IMR-90 (cell line): ENCODE measurements at regions not wholly inside any gene's neighbourhood (a gene's known extent, or its start where the extent isn't known, plus 50 kb on each side); places are given as distances from the start of the nearest gene placed in this dataset.
A peak's percentile ranks its signal among the peaks of the same experiment; 100 is the strongest.

ENCODE experiments used
- ATAC-seq: fragments of 200-7000 bp; cut with Tn5 transposase; 2 replicates; pipeline ENCODE4 v1.9.1; 2020; ENCODE audit warnings: low read depth, mild to moderate bottlenecking, moderate library complexity
- BruUV-seq: library from RNA; stranded (reverse); fragments of 400-500 nt; replicated peaks from 2 replicates; lab custom pipeline; 2021; lab: Mats Ljungman, UMichigan
- CTCF ChIA-PET: fragments of 300-600 bp; formaldehyde crosslinking; extraction: SDS; loops from one replicate; lab custom pipeline; 2021; ENCODE audit warnings: antibody characterized with exemption; lab: Yijun Ruan, JAX
- POLR2A ChIA-PET: fragments of 300-600 bp; sonication (Branson Sonifier 250); formaldehyde crosslinking; loops from one replicate; lab custom pipeline; 2022; ENCODE audit warnings: antibody characterized with exemption; ENCODE audit not compliant: unreplicated experiment; lab: Charles Lee
- DNase-seq: peaks from one replicate; pipeline ENCODE4 v3.0.0; 2013
- H2AFZ ChIP-seq: replicated peaks from 2 replicates; pipeline ENCODE3; 2013; ENCODE audit warnings: low read length, mild to moderate bottlenecking; ENCODE audit not compliant: poor library complexity
- H2AK5ac ChIP-seq: 2 replicates; pipeline ENCODE4 v1.6.1; 2013; ENCODE audit warnings: low read depth, low read length, inconsistent platforms
- H2AK9ac ChIP-seq: replicated peaks from 2 replicates; pipeline ENCODE3; 2013; ENCODE audit warnings: mild to moderate bottlenecking, low read depth, low read length, moderate library complexity; ENCODE audit not compliant: poor library complexity
- H2BK120ac ChIP-seq: 2 replicates; pipeline ENCODE4 v1.6.1; 2013; ENCODE audit warnings: low read depth, low read length, inconsistent platforms
- H2BK15ac ChIP-seq: 3 replicates; pipeline ENCODE4 v1.6.1; 2013; ENCODE audit warnings: low read depth, low read length, inconsistent platforms
- H2BK20ac ChIP-seq: 2 replicates; pipeline ENCODE4 v1.6.1; 2013; ENCODE audit warnings: low read depth, mild to moderate bottlenecking, inconsistent platforms, low read length, moderate library complexity
- H2BK5ac ChIP-seq: 2 replicates; pipeline ENCODE4 v1.6.1; 2013; ENCODE audit warnings: mild to moderate bottlenecking, low read depth, low read length, inconsistent platforms; ENCODE audit not compliant: poor library complexity, severe bottlenecking
- H3K14ac ChIP-seq: replicated peaks from 2 replicates; pipeline ENCODE4 v1.6.1; 2013; ENCODE audit warnings: low read depth, low read length, inconsistent platforms
- H3K18ac ChIP-seq: 2 replicates; pipeline ENCODE4 v1.6.1; 2013; ENCODE audit warnings: low read depth, low read length, control low read depth
- H3K23ac ChIP-seq: 2 replicates; pipeline ENCODE4 v1.6.1; 2013; ENCODE audit warnings: low read depth, low read length, inconsistent platforms
- H3K27ac ChIP-seq: 2 replicates; pipeline ENCODE4 v1.5.1; 2013; ENCODE audit warnings: mild to moderate bottlenecking, control low read depth, low read length; ENCODE audit not compliant: insufficient read depth
- H3K27me3 ChIP-seq: 2 replicates; pipeline ENCODE4 v1.6.1; 2013; ENCODE audit warnings: low read length; ENCODE audit not compliant: control insufficient read depth, insufficient read depth
- H3K36me3 ChIP-seq: 2 replicates; pipeline ENCODE4 v1.6.1; 2013; ENCODE audit warnings: low read length, mixed read lengths; ENCODE audit not compliant: control insufficient read depth, insufficient read depth
- H3K4ac ChIP-seq: 2 replicates; pipeline ENCODE4 v1.6.1; 2013; ENCODE audit warnings: low read depth, low read length, inconsistent platforms
- H3K4me1 ChIP-seq: 2 replicates; pipeline ENCODE4 v1.6.1; 2013; ENCODE audit warnings: low read length, mixed read lengths; ENCODE audit not compliant: control insufficient read depth, insufficient read depth
- H3K4me2 ChIP-seq: 2 replicates; pipeline ENCODE4 v1.6.1; 2013; ENCODE audit warnings: low read depth, mild to moderate bottlenecking, control low read depth, low read length, moderate library complexity
- H3K4me3 ChIP-seq: 2 replicates; pipeline ENCODE4 v1.5.1; 2013; ENCODE audit warnings: low read depth, mild to moderate bottlenecking, control low read depth, low read length, moderate library complexity; ENCODE audit not compliant: insufficient read depth
- H3K56ac ChIP-seq: 2 replicates; pipeline ENCODE4 v1.6.1; 2013; ENCODE audit warnings: low read length, inconsistent platforms; ENCODE audit not compliant: insufficient read depth; ENCODE audit errors: extremely low read depth
- H3K79me1 ChIP-seq, 2 experiments: 2 replicates each; pipeline ENCODE4 v1.6.1; 2013; ENCODE audit warnings: low read length in 2 of 2, inconsistent platforms in 1 of 2, low read depth in 1 of 2
- H3K9ac ChIP-seq: 2 replicates; pipeline ENCODE4 v1.6.1; 2013; ENCODE audit warnings: low read depth, low read length, control low read depth
- H3K9me1 ChIP-seq: 2 replicates; pipeline ENCODE4 v1.6.1; 2013; ENCODE audit warnings: low read length, inconsistent platforms; ENCODE audit not compliant: insufficient read depth
- H3K9me3 ChIP-seq: 2 replicates; pipeline ENCODE4 v1.6.1; 2013; ENCODE audit warnings: low read length; ENCODE audit not compliant: control insufficient read depth, insufficient read depth
- H4K20me1 ChIP-seq: 2 replicates; pipeline ENCODE4 v1.6.1; 2013; ENCODE audit warnings: low read length, inconsistent platforms; ENCODE audit not compliant: insufficient read depth
- H4K5ac ChIP-seq: 2 replicates; pipeline ENCODE4 v1.6.1; 2013; ENCODE audit warnings: mild to moderate bottlenecking, low read depth, low read length, control low read depth
- H4K8ac ChIP-seq, 2 experiments: 2 replicates each; pipeline ENCODE4 v1.6.1; 2013; ENCODE audit warnings: low read depth in 2 of 2, low read length in 2 of 2, control low read depth in 1 of 2, inconsistent platforms in 1 of 2
- H4K91ac ChIP-seq: 2 replicates; pipeline ENCODE4 v1.6.1; 2013; ENCODE audit warnings: low read depth, low read length, inconsistent platforms; ENCODE audit not compliant: insufficient read depth
- BHLHE40 ChIP-seq: fragments of 150-350 bp; IDR thresholded peaks from 2 replicates; pipeline ENCODE4 v1.6.1; 2016; ENCODE audit warnings: mild to moderate bottlenecking, low read depth, low read length
- FOS ChIP-seq: fragments of 150-350 bp; IDR thresholded peaks from 2 replicates; pipeline ENCODE4 v1.6.1; 2016; ENCODE audit warnings: low read depth, low read length
- MXI1 ChIP-seq: IDR thresholded peaks from 2 replicates; pipeline ENCODE4 v1.6.1; 2012; ENCODE audit warnings: low read depth, mild to moderate bottlenecking, low read length, moderate library complexity, borderline replicate concordance
- NFE2L2 ChIP-seq: fragments of 150-350 bp; IDR thresholded peaks from 2 replicates; pipeline ENCODE4 v1.6.1; 2016; ENCODE audit warnings: low read depth, mild to moderate bottlenecking, low read length
- RCOR1 ChIP-seq: IDR thresholded peaks from 2 replicates; pipeline ENCODE4 v1.6.1; 2012; ENCODE audit warnings: mild to moderate bottlenecking, low read length, improper control_type of control experiment; ENCODE audit not compliant: insufficient replicate concordance
- RFX5 ChIP-seq: IDR thresholded peaks from 2 replicates; pipeline ENCODE4 v1.8.0; 2012; ENCODE audit warnings: low read depth, mild to moderate bottlenecking, low read length, moderate library complexity
- WGBS, 2 experiments: methylation state at CpG; one replicate each; pipeline versions ENCODE4 v1.1.5 to v1.1.7; 2013; ENCODE audit warnings: missing lambda C conversion rate in 2 of 2; ENCODE audit not compliant: insufficient read length in 1 of 2; ENCODE audit errors: extremely low coverage in 2 of 2; 5-methylcytosine and 5-hydroxymethylcytosine counted together
- dilution Hi-C: fragments of 300-500 bp; cut with HindIII; formaldehyde crosslinking; loops from one replicate; pipeline ENCODE4 v1.14.3; 2018; ENCODE audit warnings: low sequenced_read_pairs; ENCODE audit not compliant: unreplicated experiment
- in situ Hi-C: fragments of 300-500 bp; cut with MboI; formaldehyde crosslinking; loops from 3 replicates; pipeline ENCODE4 v1.14.3; 2019; ENCODE audit warnings: low sequenced_read_pairs, inconsistent platforms, mixed read lengths
- intact Hi-C: fragments of 100-400 bp; cut with micrococcal nuclease; formaldehyde crosslinking; loops from 2 replicates; pipeline ENCODE4 v1.10.0; 2022
- TF ChIP-seq, protein P1 (sequence below): fragments of 150-350 bp; IDR thresholded peaks from 2 replicates; pipeline ENCODE4 v1.6.1; 2017; ENCODE audit warnings: mild to moderate bottlenecking, antibody characterized with exemption, low read length, low read depth

- TF ChIP-seq NFE2L2: no peak
- TF ChIP-seq BHLHE40: no peak
- TF ChIP-seq RCOR1: no peak
- TF ChIP-seq MXI1: no peak
- TF ChIP-seq FOS: no peak
- TF ChIP-seq, protein P1, sequence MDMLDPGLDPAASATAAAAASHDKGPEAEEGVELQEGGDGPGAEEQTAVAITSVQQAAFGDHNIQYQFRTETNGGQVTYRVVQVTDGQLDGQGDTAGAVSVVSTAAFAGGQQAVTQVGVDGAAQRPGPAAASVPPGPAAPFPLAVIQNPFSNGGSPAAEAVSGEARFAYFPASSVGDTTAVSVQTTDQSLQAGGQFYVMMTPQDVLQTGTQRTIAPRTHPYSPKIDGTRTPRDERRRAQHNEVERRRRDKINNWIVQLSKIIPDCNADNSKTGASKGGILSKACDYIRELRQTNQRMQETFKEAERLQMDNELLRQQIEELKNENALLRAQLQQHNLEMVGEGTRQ: no peak
- TF ChIP-seq RFX5: no peak
- Histone ChIP-seq H2BK5ac (no peak overlapping the region), H3K36me3 (no peaks in the 10 kb centered on the region), H3K23ac (no peak overlapping the region), H2AK5ac (no peak overlapping the region), H2AK9ac (no peak overlapping the region), H3K4me2 (no peak overlapping the region), H3K27ac (no peak overlapping the region), H3K27me3 (no peaks in the 10 kb centered on the region), H4K20me1 (no peaks in the 10 kb centered on the region), H3K4me3 (no peak overlapping the region), H3K79me1 (no peaks in the 10 kb centered on the region), H2BK120ac (no peak overlapping the region), H3K9me3 (no peaks in the 10 kb centered on the region), H3K14ac (no peak overlapping the region), H3K18ac (no peak overlapping the region), H3K4ac (no peak overlapping the region), H2BK15ac (no peak overlapping the region), H3K56ac (no peak overlapping the region), H4K5ac (no peak overlapping the region), H2AFZ (no peak overlapping the region), H2BK20ac (no peak overlapping the region), H3K9ac (no peak overlapping the region), H4K91ac (no peak overlapping the region), H4K8ac (no peak overlapping the region), H3K4me1 (peaks cover 2% of the 10 kb centered on the region; the same call in 1 of the 2 replicates), H3K9me1 (peaks cover 2% of the 10 kb centered on the region; the same call in 1 of the 2 replicates)
- no TSS peak for BruUV-seq
- ChIA-PET CTCF (no interaction called here), POLR2A (no interaction called here)
- ATAC-seq (peak; percentile 44; the same call in 1 of the 2 replicates), DNase-seq (no peak)
- intact Hi-C loops: no loop called here
- in situ Hi-C loops: loop anchor here (25.0 kb wide), 1 partner anchor 369 kb away; the partner anchor contains the start of gene B3GALT2
- dilution Hi-C loops: no loop called here
- no CpG with 5 or more reads among the region's 4 CpGs for WGBS, 2 experiments
Observed at GRCh38 chr1:193555662-193556441, 369.4 kb upstream of the B3GALT2 start.
